ENCODE measurements at regions not wholly inside any gene's neighbourhood (a gene's known extent, or its start where the extent isn't known, plus 50 kb on each side); places are given as distances from the start of the nearest gene placed in this dataset.

- H3K4me1 Mint-ChIP-seq (ENCODE audit: low read depth): no peaks in the 10 kb centered on the region
- intact Hi-C loops (cut with micrococcal nuclease): no loop called here
- no peak overlapping the region for H3K4me3 Mint-ChIP-seq
These were observed 592.9 kb downstream of the FSCB start for GRCh38 chr14:43914041-43914693.

GRCh38 chr14:43903209-43903608 is 603.9 kb downstream of the FSCB start:
- Mint-ChIP-seq H3K4me3 (no peak overlapping the region), H3K27me3 (no peaks in the 10 kb centered on the region), H3K36me3 (ENCODE audit: low read depth) (no peaks in the 10 kb centered on the region), H3K27ac (no peak overlapping the region), H3K4me1 (ENCODE audit: low read depth) (no peaks in the 10 kb centered on the region), H3K9me3 (no peaks in the 10 kb centered on the region)
- intact Hi-C loops (cut with micrococcal nuclease): no loop called here

More at GRCh38 chr14:43914041-43914693, 592.9 kb downstream of the FSCB start:
- Mint-ChIP-seq H3K27me3 (no peaks in the 10 kb centered on the region), H3K9me3 (peaks cover 24% of the 10 kb centered on the region), H3K27ac (no peak overlapping the region), H3K36me3 (ENCODE audit: low read depth) (no peaks in the 10 kb centered on the region)

GRCh38 chr14:43901911-43902673 is 605.0 kb downstream of the FSCB start:
- no peak overlapping the region for H3K4me3 Mint-ChIP-seq
- no peaks in the 10 kb centered on the region for H3K9me3 Mint-ChIP-seq
- no peak overlapping the region for H3K27ac Mint-ChIP-seq
- intact Hi-C loops (cut with micrococcal nuclease): no loop called here
- no peaks in the 10 kb centered on the region for H3K36me3 Mint-ChIP-seq (ENCODE audit: low read depth)
- H3K4me1 Mint-ChIP-seq (ENCODE audit: low read depth): no peaks in the 10 kb centered on the region
- H3K27me3 Mint-ChIP-seq: no peaks in the 10 kb centered on the region

- Mint-ChIP-seq H3K27me3 (no peaks in the 10 kb centered on the region), H3K9me3 (no peaks in the 10 kb centered on the region), H3K27ac (no peak overlapping the region), H3K36me3 (ENCODE audit: low read depth) (no peaks in the 10 kb centered on the region), H3K4me3 (no peak overlapping the region), H3K4me1 (ENCODE audit: low read depth) (no peaks in the 10 kb centered on the region)
- intact Hi-C loops (cut with micrococcal nuclease): no loop called here
These were observed 606.9 kb downstream of the FSCB start for GRCh38 chr14:43900173-43900655.

- Mint-ChIP-seq H3K9me3 (no peaks in the 10 kb centered on the region), H3K36me3 (ENCODE audit: low read depth) (no peaks in the 10 kb centered on the region), H3K4me3 (no peak overlapping the region), H3K4me1 (ENCODE audit: low read depth) (no peaks in the 10 kb centered on the region), H3K27ac (no peak overlapping the region), H3K27me3 (no peaks in the 10 kb centered on the region)
- intact Hi-C loops (cut with micrococcal nuclease): loop anchor here (10.0 kb wide), 1 partner anchor 1674 kb away; no protein-coding TSS in a partner anchor
These were observed 608.4 kb downstream of the FSCB start for GRCh38 chr14:43898687-43899086.

GRCh38 chr14:43896044-43896443 is 611.0 kb downstream of the FSCB start:
- no peaks in the 10 kb centered on the region for H3K4me1 Mint-ChIP-seq (ENCODE audit: low read depth)
- H3K4me3 Mint-ChIP-seq: no peak overlapping the region
- no peak overlapping the region for H3K27ac Mint-ChIP-seq
- H3K27me3 Mint-ChIP-seq: no peaks in the 10 kb centered on the region
- intact Hi-C loops (cut with micrococcal nuclease): loop anchor here (10.0 kb wide), 1 partner anchor 1671 kb away; no protein-coding TSS in a partner anchor
- H3K36me3 Mint-ChIP-seq (ENCODE audit: low read depth): no peaks in the 10 kb centered on the region
- no peaks in the 10 kb centered on the region for H3K9me3 Mint-ChIP-seq

- Mint-ChIP-seq H3K27me3 (no peaks in the 10 kb centered on the region), H3K9me3 (no peaks in the 10 kb centered on the region), H3K4me1 (ENCODE audit: low read depth) (no peaks in the 10 kb centered on the region), H3K27ac (no peak overlapping the region), H3K36me3 (ENCODE audit: low read depth) (no peaks in the 10 kb centered on the region), H3K4me3 (no peak overlapping the region)
- intact Hi-C loops (cut with micrococcal nuclease): loop anchor here (10.0 kb wide), 1 partner anchor 1670 kb away; no protein-coding TSS in a partner anchor
These were observed 612.5 kb downstream of the FSCB start for GRCh38 chr14:43894534-43894933.

GRCh38 chr14:43887523-43887922 is 619.6 kb downstream of the FSCB start:
- no peaks in the 10 kb centered on the region for H3K4me1 Mint-ChIP-seq (ENCODE audit: low read depth)
- intact Hi-C loops (cut with micrococcal nuclease): no loop called here
- H3K27ac Mint-ChIP-seq: no peak overlapping the region
- no peak overlapping the region for H3K4me3 Mint-ChIP-seq
- no peaks in the 10 kb centered on the region for H3K27me3 Mint-ChIP-seq
- H3K36me3 Mint-ChIP-seq (ENCODE audit: low read depth): no peaks in the 10 kb centered on the region
- H3K9me3 Mint-ChIP-seq: no peaks in the 10 kb centered on the region

GRCh38 chr14:43877351-43877960 is 629.6 kb downstream of the FSCB start:
- peaks cover 11% of the 10 kb centered on the region for H3K9me3 Mint-ChIP-seq
- H3K27ac Mint-ChIP-seq: no peak overlapping the region
- no peaks in the 10 kb centered on the region for H3K36me3 Mint-ChIP-seq (ENCODE audit: low read depth)
- H3K4me1 Mint-ChIP-seq (ENCODE audit: low read depth): no peaks in the 10 kb centered on the region
- no peak overlapping the region for H3K4me3 Mint-ChIP-seq
- no peaks in the 10 kb centered on the region for H3K27me3 Mint-ChIP-seq
- intact Hi-C loops (cut with micrococcal nuclease): no loop called here

GRCh38 chr14:43872752-43873655 is 634.1 kb downstream of the FSCB start:
- Mint-ChIP-seq H3K27ac (no peak overlapping the region), H3K4me1 (ENCODE audit: low read depth) (no peaks in the 10 kb centered on the region), H3K4me3 (no peak overlapping the region), H3K36me3 (ENCODE audit: low read depth) (no peaks in the 10 kb centered on the region), H3K9me3 (peaks cover 29% of the 10 kb centered on the region), H3K27me3 (no peaks in the 10 kb centered on the region)
- intact Hi-C loops (cut with micrococcal nuclease): no loop called here

GRCh38 chr14:43872222-43872621 is 634.9 kb downstream of the FSCB start:
- peaks cover 29% of the 10 kb centered on the region for H3K9me3 Mint-ChIP-seq
- intact Hi-C loops (cut with micrococcal nuclease): no loop called here
- H3K36me3 Mint-ChIP-seq (ENCODE audit: low read depth): no peaks in the 10 kb centered on the region
- no peaks in the 10 kb centered on the region for H3K4me1 Mint-ChIP-seq (ENCODE audit: low read depth)
- H3K4me3 Mint-ChIP-seq: no peak overlapping the region
- no peak overlapping the region for H3K27ac Mint-ChIP-seq
- no peaks in the 10 kb centered on the region for H3K27me3 Mint-ChIP-seq

- Mint-ChIP-seq H3K4me3 (no peak overlapping the region), H3K9me3 (peaks cover 5% of the 10 kb centered on the region), H3K27me3 (no peaks in the 10 kb centered on the region), H3K4me1 (ENCODE audit: low read depth) (no peaks in the 10 kb centered on the region), H3K36me3 (ENCODE audit: low read depth) (no peaks in the 10 kb centered on the region), H3K27ac (no peak overlapping the region)
- intact Hi-C loops (cut with micrococcal nuclease): no loop called here
These were observed 648.1 kb downstream of the FSCB start for GRCh38 chr14:43858981-43859380.

GRCh38 chr14:43855556-43855955 is 651.5 kb downstream of the FSCB start:
- Mint-ChIP-seq H3K9me3 (peaks cover 4% of the 10 kb centered on the region), H3K27ac (no peak overlapping the region), H3K4me3 (no peak overlapping the region), H3K27me3 (no peaks in the 10 kb centered on the region), H3K4me1 (ENCODE audit: low read depth) (no peaks in the 10 kb centered on the region), H3K36me3 (ENCODE audit: low read depth) (no peaks in the 10 kb centered on the region)
- intact Hi-C loops (cut with micrococcal nuclease): no loop called here

All from dendritic cell treated with granulocyte-macrophage colony-stimulating factor and Interleukin-4, amounts not matched to agents 40 ng/mL and 50 ng/mL, for 4 days (primary cell).